AG04450 (cell line): ENCODE measurements at regions not wholly inside any gene's neighbourhood (a gene's known extent, or its start where the extent isn't known, plus 50 kb on each side); places are given as distances from the start of the nearest gene placed in this dataset.

Experiments
- CTCF ChIA-PET: fragments of 300-600, 350-600 bp; formaldehyde crosslinking; extraction: SDS; loops from one replicate; lab custom pipeline; 2022; ENCODE audit warnings: antibody characterized with exemption, inconsistent platforms; lab: Charles Lee
- POLR2A ChIA-PET: fragments of 350-600 bp; formaldehyde crosslinking; extraction: SDS; loops from one replicate; lab custom pipeline; 2021; ENCODE audit warnings: antibody characterized with exemption, inconsistent platforms; lab: Yijun Ruan, JAX
- DNase-seq: peaks from one replicate; pipeline ENCODE4 v3.0.0-alpha.2; 2011; ENCODE audit warnings: low read depth, low spot score
- H3K27ac ChIP-seq: one replicate; pipeline ENCODE4 v1.5.1; 2012; ENCODE audit warnings: low read depth, low read length, control low read depth
- H3K27me3 ChIP-seq: one replicate; pipeline ENCODE4 v1.6.0; 2012; ENCODE audit warnings: low read length; ENCODE audit not compliant: control insufficient read depth, insufficient read depth
- H3K4me3 ChIP-seq: 2 replicates; pipeline ENCODE4 v1.5.1; 2011; ENCODE audit warnings: mild to moderate bottlenecking, low read depth, low read length, control low read depth
- H3K9me3 ChIP-seq: 2 replicates; pipeline ENCODE4 v1.5.1; 2012; ENCODE audit warnings: low read length; ENCODE audit not compliant: control insufficient read depth, insufficient read depth
- TF ChIP-seq, protein P1 (sequence below): IDR thresholded peaks from 2 replicates; pipeline ENCODE4 v1.5.1; 2011; ENCODE audit warnings: low read depth, low read length, control low read depth, inconsistent platforms

DNA sequence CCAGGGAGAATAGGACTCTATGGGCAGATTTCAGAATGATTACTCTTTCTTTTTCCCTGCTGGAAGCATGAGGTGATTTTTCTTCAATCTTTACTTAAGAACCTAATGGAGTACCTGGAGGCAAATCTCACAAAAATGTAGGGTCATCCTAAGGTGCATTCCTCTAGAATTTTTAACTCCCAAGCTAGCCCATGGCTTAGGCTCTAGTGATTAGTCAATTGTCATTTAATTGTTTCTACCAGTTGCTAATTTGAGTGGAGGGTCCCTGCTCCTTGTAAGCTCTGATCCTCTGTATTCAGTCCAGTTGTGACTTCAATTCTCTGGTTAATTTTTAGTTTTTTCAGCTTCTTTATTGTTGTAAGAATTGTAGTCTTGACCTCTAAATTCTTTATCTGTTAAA lies 467.0 kb downstream of the HTR1A start:
- Histone ChIP-seq H3K9me3 (peaks cover 3% of the 10 kb centered on the region; the same call in 1 of the 2 replicates), H3K4me3 (no peak overlapping the region), H3K27ac (no peak overlapping the region), H3K27me3 (no peaks in the 10 kb centered on the region)
- DNase-seq: no peak
- ChIA-PET CTCF (no interaction called here), POLR2A (no interaction called here)
- TF ChIP-seq, protein P1, sequence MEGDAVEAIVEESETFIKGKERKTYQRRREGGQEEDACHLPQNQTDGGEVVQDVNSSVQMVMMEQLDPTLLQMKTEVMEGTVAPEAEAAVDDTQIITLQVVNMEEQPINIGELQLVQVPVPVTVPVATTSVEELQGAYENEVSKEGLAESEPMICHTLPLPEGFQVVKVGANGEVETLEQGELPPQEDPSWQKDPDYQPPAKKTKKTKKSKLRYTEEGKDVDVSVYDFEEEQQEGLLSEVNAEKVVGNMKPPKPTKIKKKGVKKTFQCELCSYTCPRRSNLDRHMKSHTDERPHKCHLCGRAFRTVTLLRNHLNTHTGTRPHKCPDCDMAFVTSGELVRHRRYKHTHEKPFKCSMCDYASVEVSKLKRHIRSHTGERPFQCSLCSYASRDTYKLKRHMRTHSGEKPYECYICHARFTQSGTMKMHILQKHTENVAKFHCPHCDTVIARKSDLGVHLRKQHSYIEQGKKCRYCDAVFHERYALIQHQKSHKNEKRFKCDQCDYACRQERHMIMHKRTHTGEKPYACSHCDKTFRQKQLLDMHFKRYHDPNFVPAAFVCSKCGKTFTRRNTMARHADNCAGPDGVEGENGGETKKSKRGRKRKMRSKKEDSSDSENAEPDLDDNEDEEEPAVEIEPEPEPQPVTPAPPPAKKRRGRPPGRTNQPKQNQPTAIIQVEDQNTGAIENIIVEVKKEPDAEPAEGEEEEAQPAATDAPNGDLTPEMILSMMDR: no peak

DNA sequence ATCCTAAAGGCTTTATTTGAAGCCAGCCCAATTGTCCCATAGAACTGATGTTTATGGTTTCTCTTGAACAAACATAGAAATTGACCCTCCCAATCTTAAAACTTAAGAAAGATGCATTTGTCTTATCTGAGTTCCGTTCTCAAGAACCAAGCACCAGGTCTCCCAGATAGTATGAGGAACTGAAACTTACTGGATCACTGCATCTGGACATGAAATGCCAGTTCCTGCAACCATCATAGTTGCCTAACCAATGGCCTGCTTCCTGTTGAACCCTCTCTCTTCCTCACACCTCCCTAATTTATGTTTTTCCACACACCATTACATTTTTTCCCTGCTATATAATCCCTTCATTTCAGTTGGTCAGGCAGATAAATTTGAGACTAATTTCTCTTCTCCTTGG lies 478.9 kb downstream of the HTR1A start:
- POLR2A ChIA-PET: no interaction called here
- TF ChIP-seq, protein P1: no peak
- H3K27me3 ChIP-seq: no peaks in the 10 kb centered on the region
- H3K4me3 ChIP-seq: no peak overlapping the region
- CTCF ChIA-PET: no interaction called here
- no peak for DNase-seq
- H3K9me3 ChIP-seq: no peaks in the 10 kb centered on the region
- no peak overlapping the region for H3K27ac ChIP-seq

DNA sequence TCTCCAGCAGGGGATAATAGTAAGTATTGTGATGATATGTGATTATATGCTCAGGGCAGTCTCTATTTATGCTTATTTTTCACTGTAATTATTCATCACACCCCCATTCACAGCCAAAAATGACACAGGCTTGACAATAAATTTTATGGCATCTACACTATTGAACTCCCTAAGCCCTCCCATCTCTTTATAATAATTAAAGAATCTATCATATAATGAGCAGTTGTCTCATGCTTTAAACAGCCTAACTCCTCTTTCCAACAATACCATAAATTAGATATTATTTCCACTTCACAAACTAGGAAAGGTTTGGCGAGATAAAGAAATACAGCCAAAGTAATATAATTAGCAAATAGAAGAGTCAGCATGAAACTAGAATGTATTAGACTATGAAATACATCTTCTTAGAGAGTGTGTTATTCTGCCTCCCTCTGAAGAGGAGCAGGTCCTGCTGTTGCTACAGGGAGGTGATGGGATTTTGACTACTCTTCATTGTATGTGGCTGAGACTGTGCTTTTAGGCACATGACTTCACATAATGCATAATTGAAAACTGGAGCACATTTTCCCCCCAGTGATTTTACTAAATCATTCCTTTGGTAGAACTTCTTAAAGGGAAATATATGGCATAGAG lies 488.8 kb downstream of the HTR1A start:
- Histone ChIP-seq H3K27me3 (no peaks in the 10 kb centered on the region), H3K9me3 (0 out of 2 replicates have a peak, but pooled peaks cover 3% of the 10 kb centered on the region), H3K4me3 (no peak overlapping the region), H3K27ac (no peak overlapping the region)
- DNase-seq: no peak
- ChIA-PET CTCF (no interaction called here), POLR2A (no interaction called here)
- TF ChIP-seq, protein P1: no peak

DNA sequence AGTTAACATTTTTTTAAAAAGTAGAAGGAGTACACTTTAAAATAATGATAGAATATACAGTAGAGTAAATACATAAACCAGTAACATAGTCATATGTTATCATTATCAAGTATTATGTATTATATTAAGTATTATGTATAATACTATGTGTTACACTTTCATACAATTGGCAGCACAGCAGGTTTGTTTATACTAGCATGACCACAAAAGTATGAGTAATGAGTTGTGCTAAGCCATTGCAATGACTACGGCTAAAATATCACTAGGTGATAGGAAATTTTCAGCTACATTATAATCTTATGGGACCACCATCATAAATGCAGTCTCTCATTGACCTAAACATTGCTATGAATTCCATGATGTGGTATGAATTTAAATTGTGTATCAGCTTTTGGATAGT lies 506.0 kb downstream of the HTR1A start:
- Histone ChIP-seq H3K4me3 (no peak overlapping the region), H3K27ac (no peak overlapping the region), H3K9me3 (peaks cover 20% of the 10 kb centered on the region), H3K27me3 (no peaks in the 10 kb centered on the region)
- ChIA-PET CTCF (no interaction called here), POLR2A (no interaction called here)
- TF ChIP-seq, protein P1: no peak
- no peak for DNase-seq

DNA sequence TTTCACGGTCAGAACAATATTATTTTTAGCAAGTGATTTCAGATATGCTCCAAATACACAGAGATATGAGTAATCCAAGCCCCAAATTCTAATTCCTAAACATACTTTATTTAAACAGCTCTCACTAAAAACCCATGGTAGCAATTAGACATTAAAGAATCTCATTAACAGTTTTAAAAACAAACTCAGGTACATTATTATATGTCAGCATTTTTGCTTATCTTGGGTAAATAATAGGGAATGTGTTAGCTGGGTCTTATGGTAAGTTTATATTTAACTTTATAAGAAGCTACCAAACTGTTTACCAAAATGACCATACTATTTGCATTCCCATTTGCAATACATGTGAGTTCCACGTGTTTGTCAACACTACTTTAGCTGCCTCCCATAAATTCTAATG lies 511.1 kb downstream of the HTR1A start:
- H3K27ac ChIP-seq: no peak overlapping the region
- ChIA-PET CTCF (no interaction called here), POLR2A (no interaction called here)
- H3K4me3 ChIP-seq: no peak overlapping the region
- TF ChIP-seq, protein P1: no peak
- H3K27me3 ChIP-seq: no peaks in the 10 kb centered on the region
- no peak for DNase-seq
- 0 out of 2 replicates have a peak, but pooled peaks cover 6% of the 10 kb centered on the region for H3K9me3 ChIP-seq
